Fibroblast of lung (primary cell): ENCODE measurements at regions not wholly inside any gene's neighbourhood (a gene's known extent, or its start where the extent isn't known, plus 50 kb on each side); places are given as distances from the start of the nearest gene placed in this dataset.

ENCODE experiments used
- CTCF ChIP-seq, 2 donors: IDR thresholded peaks in 1 of 2; conservative IDR thresholded peaks in 1 of 2; 1 replicate in 1 of 2; 2 replicates in 1 of 2; pipeline ENCODE4 v1.5.1; 2011 to 2012; ENCODE audit warnings: low read length in 2 of 2, control low read depth in 1 of 2, inconsistent platforms in 1 of 2, low read depth in 1 of 2, mild to moderate bottlenecking in 1 of 2
- EZH2 ChIP-seq: IDR thresholded peaks from 2 replicates; pipeline ENCODE4 v1.5.1; 2012; ENCODE audit warnings: low read length, control low read depth, mild to moderate bottlenecking; ENCODE audit errors: missing control alignments

GRCh38 chr6:81831274-81831673, 78.8 kb upstream of the TENT5A start:
- TF ChIP-seq CTCF (conservative IDR thresholded peaks at IDR 0.05 in 1 of 2, IDR thresholded peaks at IDR 0.05 in 1 of 2; ENCODE audit: low read depth in 1 of 2, low read length in 2 of 2) (no peak), EZH2 (no peak)
